WTC11 (cell line): ENCODE measurements at regions not wholly inside any gene's neighbourhood (a gene's known extent, or its start where the extent isn't known, plus 50 kb on each side); places are given as distances from the start of the nearest gene placed in this dataset.

Experiments used
- ATAC-seq: fragments of 200-7000 bp; cut with Tn5 transposase; 2 replicates; pipeline ENCODE4 v1.10.0; 2021; ENCODE audit warnings: mild to moderate bottlenecking, moderate library complexity
- CTCF ChIA-PET: fragments of 300-600 bp; sonication (Branson Sonifier 250); formaldehyde crosslinking; loops from one replicate; lab custom pipeline; 2021; ENCODE audit warnings: antibody characterized with exemption; lab: Charles Lee
- POLR2A ChIA-PET: fragments of 350-600 bp; sonication (Branson Sonifier 250); formaldehyde crosslinking; loops from one replicate; lab custom pipeline; 2021; ENCODE audit warnings: antibody characterized with exemption; lab: Charles Lee
- DNase-seq: peaks from one replicate; pipeline ENCODE4 v3.0.0; 2021; ENCODE audit warnings: low spot score
- H3K27ac Mint-ChIP-seq: 2 replicates; pipeline ENCODE4 v1.8.0; 2021; ENCODE audit warnings: mixed read lengths
- H3K27me3 Mint-ChIP-seq: 2 replicates; pipeline ENCODE4 v1.8.0; 2021; ENCODE audit warnings: low read depth, mild to moderate bottlenecking, moderate library complexity, mixed read lengths
- H3K36me3 Mint-ChIP-seq: 2 replicates; pipeline ENCODE4 v1.8.0; 2021; ENCODE audit warnings: mixed read lengths
- H3K4me1 Mint-ChIP-seq: 2 replicates; pipeline ENCODE4 v1.8.0; 2022; ENCODE audit warnings: mixed read lengths
- H3K4me3 Mint-ChIP-seq: 2 replicates; pipeline ENCODE4 v1.8.0; 2021; ENCODE audit warnings: mild to moderate bottlenecking, moderate library complexity, mixed read lengths
- H3K9me3 Mint-ChIP-seq: 2 replicates; pipeline ENCODE4 v1.8.0; 2021; ENCODE audit warnings: mixed read lengths
- AR ChIP-seq: fragments of 250-450 bp; sonication (Bioruptor Pico); IDR thresholded peaks from 2 replicates; pipeline ENCODE4 v1.9.0; 2021; ENCODE audit warnings: mild to moderate bottlenecking
- ATF2 ChIP-seq: sonication (generic); formaldehyde crosslinking; IDR thresholded peaks from 2 replicates; pipeline ENCODE4 v1.8.1; 2022; ENCODE audit warnings: low read depth, missing genetic modification reagents, borderline replicate concordance
- CDX4 ChIP-seq: fragments of 250-450 bp; sonication (Bioruptor Pico); IDR thresholded peaks from 2 replicates; pipeline ENCODE4 v1.9.0; 2021; ENCODE audit warnings: moderate library complexity, mild to moderate bottlenecking, inconsistent platforms, borderline replicate concordance
- CREM ChIP-seq: sonication (generic); formaldehyde crosslinking; IDR thresholded peaks from 2 replicates; pipeline ENCODE4 v1.8.1; 2022; ENCODE audit warnings: mild to moderate bottlenecking, missing genetic modification reagents, moderate library complexity
- ETV6 ChIP-seq: sonication (generic); formaldehyde crosslinking; IDR thresholded peaks from 2 replicates; pipeline ENCODE4 v1.8.1; 2022; ENCODE audit warnings: mild to moderate bottlenecking, missing genetic modification reagents
- GTF2I ChIP-seq: fragments of 250-450 bp; sonication (Bioruptor Pico); conservative IDR thresholded peaks from 2 replicates; pipeline ENCODE4 v1.4.0; 2021; ENCODE audit warnings: mild to moderate bottlenecking
- JUN ChIP-seq: sonication (generic); formaldehyde crosslinking; IDR thresholded peaks from 2 replicates; pipeline ENCODE4 v1.8.0; 2023; ENCODE audit warnings: mild to moderate bottlenecking, missing genetic modification reagents
- MAX ChIP-seq: sonication (generic); formaldehyde crosslinking; IDR thresholded peaks from 2 replicates; pipeline ENCODE4 v1.8.0; 2022; ENCODE audit warnings: mild to moderate bottlenecking, missing genetic modification reagents
- MLX ChIP-seq: sonication (generic); formaldehyde crosslinking; IDR thresholded peaks from 2 replicates; pipeline ENCODE4 v1.8.1; 2023; ENCODE audit warnings: mild to moderate bottlenecking, missing genetic modification reagents, moderate library complexity
- NFATC4 ChIP-seq: fragments of 250-450 bp; sonication (Bioruptor Pico); IDR thresholded peaks from 2 replicates; pipeline ENCODE4 v1.9.0; 2021; ENCODE audit warnings: mild to moderate bottlenecking
- NFE2L1 ChIP-seq: sonication (generic); formaldehyde crosslinking; IDR thresholded peaks from 2 replicates; pipeline ENCODE4 v1.8.1; 2023; ENCODE audit warnings: missing genetic modification reagents
- PRDM15 ChIP-seq: sonication (generic); formaldehyde crosslinking; IDR thresholded peaks from 2 replicates; pipeline ENCODE4 v1.8.0; 2022; ENCODE audit warnings: missing genetic modification reagents
- PRRX2 ChIP-seq: fragments of 250-450 bp; sonication (Bioruptor Pico); IDR thresholded peaks from 2 replicates; pipeline ENCODE4 v1.8.0; 2021; ENCODE audit warnings: mild to moderate bottlenecking
- RELA ChIP-seq: sonication (generic); formaldehyde crosslinking; IDR thresholded peaks from 2 replicates; pipeline ENCODE4 v1.8.1; 2022; ENCODE audit warnings: missing genetic modification reagents, mild to moderate bottlenecking, borderline replicate concordance
- SMAD3 ChIP-seq: sonication (generic); formaldehyde crosslinking; IDR thresholded peaks from 2 replicates; pipeline ENCODE4 v1.8.0; 2022; ENCODE audit warnings: missing genetic modification reagents, mild to moderate bottlenecking, borderline replicate concordance
- SP1 ChIP-seq: sonication (generic); formaldehyde crosslinking; conservative IDR thresholded peaks from 2 replicates; pipeline ENCODE4 v1.8.1; 2022; ENCODE audit warnings: missing genetic modification reagents
- TP53 ChIP-seq: sonication (generic); formaldehyde crosslinking; IDR thresholded peaks from 2 replicates; pipeline ENCODE4 v1.8.1; 2023; ENCODE audit warnings: mild to moderate bottlenecking, missing genetic modification reagents
- ZBTB21 ChIP-seq: sonication (generic); formaldehyde crosslinking; IDR thresholded peaks from 2 replicates; pipeline ENCODE4 v1.8.1; 2023; ENCODE audit warnings: mild to moderate bottlenecking, missing genetic modification reagents, borderline replicate concordance
- ZBTB43 ChIP-seq: sonication (generic); formaldehyde crosslinking; IDR thresholded peaks from 2 replicates; pipeline ENCODE4 v1.8.1; 2023; ENCODE audit warnings: mild to moderate bottlenecking, missing genetic modification reagents
- ZNF138 ChIP-seq: sonication (generic); formaldehyde crosslinking; conservative IDR thresholded peaks from 2 replicates; pipeline ENCODE4 v1.8.1; 2022; ENCODE audit warnings: mild to moderate bottlenecking, moderate library complexity, missing genetic modification reagents
- ZNF317 ChIP-seq: sonication (generic); formaldehyde crosslinking; IDR thresholded peaks from 2 replicates; pipeline ENCODE4 v1.8.1; 2023; ENCODE audit warnings: low read depth, mild to moderate bottlenecking, moderate library complexity, missing genetic modification reagents, borderline replicate concordance
- ZNF396 ChIP-seq: fragments of 250-450 bp; sonication (Bioruptor Pico); IDR thresholded peaks from 2 replicates; pipeline ENCODE4 v1.8.0; 2021; ENCODE audit warnings: mild to moderate bottlenecking, moderate library complexity, borderline replicate concordance

GRCh38 chr1:182278144-182279054 lies 113.2 kb downstream of the GLUL start (continued):
- no peak for TF ChIP-seq ETV6 (CRISPR knock-in tag)
- TF ChIP-seq, all 79 proteins: peak for 0

GRCh38 chr1:182275271-182275670 lies 116.3 kb downstream of the GLUL start:
- Mint-ChIP-seq H3K27me3 (no peaks in the 10 kb centered on the region), H3K27ac (no peak overlapping the region), H3K9me3 (no peaks in the 10 kb centered on the region), H3K4me1 (no peaks in the 10 kb centered on the region), H3K36me3 (no peaks in the 10 kb centered on the region), H3K4me3 (no peak overlapping the region)
- ATAC-seq (no peak), DNase-seq (no peak)
- CTCF ChIA-PET = no interaction called here
- TF ChIP-seq ZBTB43 = no peak
- no peak for TF ChIP-seq SMAD3 (CRISPR knock-in tag)
- no peak for TF ChIP-seq ZNF396
- no peak for TF ChIP-seq ZNF138
- TF ChIP-seq CDX4 (CRISPR knock-in tag) = no peak
- TF ChIP-seq PRRX2 (CRISPR knock-in tag) = no peak
- TF ChIP-seq ZNF317 (CRISPR knock-in tag) = no peak
- TF ChIP-seq AR (CRISPR knock-in tag) = no peak
- TF ChIP-seq JUN (CRISPR knock-in tag) = no peak
- TF ChIP-seq SP1 (CRISPR knock-in tag) = no peak
- TF ChIP-seq ATF2 = no peak
- TF ChIP-seq GTF2I = no peak
- TF ChIP-seq MAX = no peak
- POLR2A ChIA-PET = interaction anchor here (0.6 kb wide), 1 partner anchor 56 kb away, joined by 3 read pairs; no protein-coding TSS in a partner anchor

- Mint-ChIP-seq H3K36me3 (no peaks in the 10 kb centered on the region), H3K4me3 (no peak overlapping the region), H3K4me1 (no peaks in the 10 kb centered on the region), H3K9me3 (no peaks in the 10 kb centered on the region), H3K27ac (no peak overlapping the region), H3K27me3 (no peaks in the 10 kb centered on the region)
- POLR2A ChIA-PET = no interaction called here
- DNase-seq (no peak), ATAC-seq (no peak)
- CTCF ChIA-PET = no interaction called here
- TF ChIP-seq NFE2L1 (no peak), RELA (no peak), MLX (no peak), CREM (CRISPR knock-in tag) (no peak), PRDM15 (CRISPR knock-in tag) (no peak), NFATC4 (no peak), TP53 (CRISPR knock-in tag) (no peak), ZBTB21 (no peak)
Measured at GRCh38 chr1:182274618-182275017, 117.0 kb downstream of the GLUL start.
